MCF 10A (cell line): ENCODE measurements at regions not wholly inside any gene's neighbourhood (a gene's known extent, or its start where the extent isn't known, plus 50 kb on each side); places are given as distances from the start of the nearest gene placed in this dataset.

Experiments
- BruUV-seq: library from RNA; stranded (reverse); fragments of 400-500 nt; replicated peaks from 2 replicates; lab custom pipeline; 2021; lab: Mats Ljungman, UMichigan
- CTCF ChIA-PET: fragments of 300-600 bp; sonication (Branson Sonifier 250); formaldehyde crosslinking; extraction: SDS; loops from one replicate; lab custom pipeline; 2021; ENCODE audit warnings: antibody characterized with exemption, inconsistent platforms; lab: Yijun Ruan, JAX
- POLR2A ChIA-PET: fragments of 300-600, 350-650 bp; sonication (Branson Sonifier 250); formaldehyde crosslinking; extraction: SDS; loops from one replicate; lab custom pipeline; 2020; ENCODE audit warnings: antibody characterized with exemption, inconsistent platforms; lab: Yijun Ruan, JAX
- DNase-seq: peaks from one replicate; pipeline ENCODE4 v3.0.0-alpha.2; 2018; ENCODE audit not compliant: unreplicated experiment
- H3K27ac Mint-ChIP-seq: one replicate; pipeline ENCODE4 v1.8.0; 2022; ENCODE audit warnings: mild to moderate bottlenecking, low read depth, mixed read lengths; ENCODE audit not compliant: unreplicated experiment
- H3K27me3 Mint-ChIP-seq: one replicate; pipeline ENCODE4 v1.8.0; 2022; ENCODE audit warnings: mixed read lengths; ENCODE audit not compliant: insufficient read depth, unreplicated experiment
- H3K36me3 Mint-ChIP-seq: one replicate; pipeline ENCODE4 v1.8.0; 2022; ENCODE audit warnings: mild to moderate bottlenecking, moderate library complexity, mixed read lengths; ENCODE audit not compliant: insufficient read depth, unreplicated experiment
- H3K4me1 Mint-ChIP-seq: one replicate; pipeline ENCODE4 v1.8.0; 2022; ENCODE audit warnings: mixed read lengths; ENCODE audit not compliant: insufficient read depth, unreplicated experiment
- H3K4me3 Mint-ChIP-seq: one replicate; pipeline ENCODE4 v1.8.0; 2022; ENCODE audit warnings: mild to moderate bottlenecking, moderate library complexity, mixed read lengths; ENCODE audit not compliant: unreplicated experiment
- H3K9me3 Mint-ChIP-seq: one replicate; pipeline ENCODE4 v1.8.0; 2022; ENCODE audit warnings: mixed read lengths; ENCODE audit not compliant: unreplicated experiment
- intact Hi-C: fragments of 100-400 bp; cut with micrococcal nuclease; formaldehyde crosslinking; loops from 2 replicates; pipeline ENCODE4 v1.14.1; 2022
- TF ChIP-seq, protein P1 (sequence below): fragments of 200-600 bp; IDR thresholded peaks from one replicate; pipeline ENCODE4 v1.8.0; 2022; ENCODE audit warnings: antibody characterized with exemption, mild to moderate bottlenecking; ENCODE audit not compliant: unreplicated experiment

- Mint-ChIP-seq H3K27ac (peak overlapping the region; percentile 31), H3K4me1 (peaks cover 24% of the 10 kb centered on the region), H3K27me3 (no peaks in the 10 kb centered on the region), H3K4me3 (no peak overlapping the region), H3K36me3 (no peaks in the 10 kb centered on the region), H3K9me3 (peaks cover 5% of the 10 kb centered on the region)
- ChIA-PET POLR2A (no interaction called here), CTCF (interaction anchor here (0.5 kb wide), 1 partner anchor 10 kb away, joined by 4 read pairs; no protein-coding TSS in a partner anchor)
- intact Hi-C loops = no loop called here
- no peak for DNase-seq
- no TSS peak for BruUV-seq
- TF ChIP-seq, protein P1, sequence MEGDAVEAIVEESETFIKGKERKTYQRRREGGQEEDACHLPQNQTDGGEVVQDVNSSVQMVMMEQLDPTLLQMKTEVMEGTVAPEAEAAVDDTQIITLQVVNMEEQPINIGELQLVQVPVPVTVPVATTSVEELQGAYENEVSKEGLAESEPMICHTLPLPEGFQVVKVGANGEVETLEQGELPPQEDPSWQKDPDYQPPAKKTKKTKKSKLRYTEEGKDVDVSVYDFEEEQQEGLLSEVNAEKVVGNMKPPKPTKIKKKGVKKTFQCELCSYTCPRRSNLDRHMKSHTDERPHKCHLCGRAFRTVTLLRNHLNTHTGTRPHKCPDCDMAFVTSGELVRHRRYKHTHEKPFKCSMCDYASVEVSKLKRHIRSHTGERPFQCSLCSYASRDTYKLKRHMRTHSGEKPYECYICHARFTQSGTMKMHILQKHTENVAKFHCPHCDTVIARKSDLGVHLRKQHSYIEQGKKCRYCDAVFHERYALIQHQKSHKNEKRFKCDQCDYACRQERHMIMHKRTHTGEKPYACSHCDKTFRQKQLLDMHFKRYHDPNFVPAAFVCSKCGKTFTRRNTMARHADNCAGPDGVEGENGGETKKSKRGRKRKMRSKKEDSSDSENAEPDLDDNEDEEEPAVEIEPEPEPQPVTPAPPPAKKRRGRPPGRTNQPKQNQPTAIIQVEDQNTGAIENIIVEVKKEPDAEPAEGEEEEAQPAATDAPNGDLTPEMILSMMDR = no peak
These were observed 156.7 kb downstream of the SPRY1 start for GRCh38 chr4:123553279-123553678.

GRCh38 chr4:123553733-123554637 is 157.4 kb downstream of the SPRY1 start:
- POLR2A ChIA-PET = interaction anchor here (1.5 to 2.1 kb wide), 3 partner anchors 25 to 157 kb away, joined by 6 to 10 read pairs (median 9); partner anchors contain the start of gene SPRY1
- BruUV-seq = no TSS peak
- H3K4me3 Mint-ChIP-seq = no peak overlapping the region
- DNase-seq = no peak
- no peaks in the 10 kb centered on the region for H3K36me3 Mint-ChIP-seq
- peaks cover 24% of the 10 kb centered on the region for H3K4me1 Mint-ChIP-seq
- TF ChIP-seq, protein P1 = no peak
- intact Hi-C loops = no loop called here
- peaks cover 5% of the 10 kb centered on the region for H3K9me3 Mint-ChIP-seq
- peak overlapping the region; percentile 31 for H3K27ac Mint-ChIP-seq
- CTCF ChIA-PET = interaction anchor here (0.5 to 0.7 kb wide), 2 partner anchors 10 to 1065 kb away, joined by 3 to 4 read pairs; no protein-coding TSS in a partner anchor
- no peaks in the 10 kb centered on the region for H3K27me3 Mint-ChIP-seq

- intact Hi-C loops = no loop called here
- ChIA-PET POLR2A (interaction anchor here (0.7 to 2.1 kb wide), 6 partner anchors 9 to 306 kb away, joined by 3 to 10 read pairs (median 7); partner anchors contain the start of gene SPRY1), CTCF (interaction anchor here (0.7 to 1.0 kb wide), 2 partner anchors 19 to 148 kb away, joined by 3 to 5 read pairs; no protein-coding TSS in a partner anchor)
- no TSS peak for BruUV-seq
- H3K4me1 Mint-ChIP-seq = peaks cover 24% of the 10 kb centered on the region
- no peak overlapping the region for H3K4me3 Mint-ChIP-seq
- no peak for DNase-seq
- peak overlapping the region; percentile 79 for H3K27ac Mint-ChIP-seq
- TF ChIP-seq, protein P1 = no peak
- no peaks in the 10 kb centered on the region for H3K27me3 Mint-ChIP-seq
- H3K9me3 Mint-ChIP-seq = peaks cover 5% of the 10 kb centered on the region
- H3K36me3 Mint-ChIP-seq = no peaks in the 10 kb centered on the region
These were observed 158.2 kb downstream of the SPRY1 start for GRCh38 chr4:123554801-123555232.
